ENCODE measurements at regions not wholly inside any gene's neighbourhood (a gene's known extent, or its start where the extent isn't known, plus 50 kb on each side); places are given as distances from the start of the nearest gene placed in this dataset.
"Not testable (repeated sequence)": the region's sequence is repeated elsewhere in the genome, so short reads cannot be mapped to it uniquely, and the experiment has no call there.

- Histone ChIP-seq H3K27ac (ENCODE audit: low read depth in 1 of 2, low read length in 2 of 2) (no peak overlapping the region), H3K4me3 (ENCODE audit: low read length) (no peak overlapping the region), H3K9me3 (ENCODE audit: control insufficient read depth in 1 of 2, insufficient read depth in 1 of 2, low read length in 2 of 2) (no peaks in the 10 kb centered on the region), H3K27me3 (ENCODE audit: control insufficient read depth in 1 of 2, insufficient read depth in 2 of 2, low read length in 2 of 2) (peaks cover 0 to 2% of the 10 kb centered on the region in 2 experiments), H3K4me1 (ENCODE audit: insufficient read depth, low read length) (no peaks in the 10 kb centered on the region), H3K36me3 (ENCODE audit: insufficient read depth, low read length) (no peaks in the 10 kb centered on the region)
- intact Hi-C loops (cut with DNase I, micrococcal nuclease) = no loop called here
- CTCF ChIA-PET = no interaction called here
- DNase-seq (no peak), ATAC-seq (ENCODE audit: poor library complexity) (no peak)
- Mint-ChIP-seq H3K27ac (no peak overlapping the region), H3K9me3 (peaks cover 3% of the 10 kb centered on the region), H3K27me3 (peaks cover 6% of the 10 kb centered on the region), H3K4me1 (ENCODE audit: low read depth) (no peaks in the 10 kb centered on the region), H3K4me3 (no peak overlapping the region), H3K36me3 (ENCODE audit: low read depth) (no peaks in the 10 kb centered on the region)
- POLR2A ChIA-PET = no interaction called here
- TF ChIP-seq, protein P1, sequence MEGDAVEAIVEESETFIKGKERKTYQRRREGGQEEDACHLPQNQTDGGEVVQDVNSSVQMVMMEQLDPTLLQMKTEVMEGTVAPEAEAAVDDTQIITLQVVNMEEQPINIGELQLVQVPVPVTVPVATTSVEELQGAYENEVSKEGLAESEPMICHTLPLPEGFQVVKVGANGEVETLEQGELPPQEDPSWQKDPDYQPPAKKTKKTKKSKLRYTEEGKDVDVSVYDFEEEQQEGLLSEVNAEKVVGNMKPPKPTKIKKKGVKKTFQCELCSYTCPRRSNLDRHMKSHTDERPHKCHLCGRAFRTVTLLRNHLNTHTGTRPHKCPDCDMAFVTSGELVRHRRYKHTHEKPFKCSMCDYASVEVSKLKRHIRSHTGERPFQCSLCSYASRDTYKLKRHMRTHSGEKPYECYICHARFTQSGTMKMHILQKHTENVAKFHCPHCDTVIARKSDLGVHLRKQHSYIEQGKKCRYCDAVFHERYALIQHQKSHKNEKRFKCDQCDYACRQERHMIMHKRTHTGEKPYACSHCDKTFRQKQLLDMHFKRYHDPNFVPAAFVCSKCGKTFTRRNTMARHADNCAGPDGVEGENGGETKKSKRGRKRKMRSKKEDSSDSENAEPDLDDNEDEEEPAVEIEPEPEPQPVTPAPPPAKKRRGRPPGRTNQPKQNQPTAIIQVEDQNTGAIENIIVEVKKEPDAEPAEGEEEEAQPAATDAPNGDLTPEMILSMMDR (IDR thresholded peaks at IDR 0.05) = no peak
Observed at GRCh38 chr5:68861099-68861498, 232.7 kb upstream of the SLC30A5 start.

- Histone ChIP-seq H3K9me3 (ENCODE audit: control insufficient read depth in 1 of 2, insufficient read depth in 1 of 2, low read length in 2 of 2) (no peaks in the 10 kb centered on the region), H3K4me1 (ENCODE audit: insufficient read depth, low read length) (no peaks in the 10 kb centered on the region), H3K36me3 (ENCODE audit: insufficient read depth, low read length) (no peaks in the 10 kb centered on the region), H3K27ac (ENCODE audit: low read depth in 1 of 2, low read length in 2 of 2) (no peak overlapping the region), H3K4me3 (ENCODE audit: low read length) (no peak overlapping the region), H3K27me3 (ENCODE audit: control insufficient read depth in 1 of 2, insufficient read depth in 2 of 2, low read length in 2 of 2) (peaks cover 0 to 2% of the 10 kb centered on the region in 2 experiments)
- intact Hi-C loops (cut with DNase I, micrococcal nuclease) = no loop called here
- ATAC-seq (ENCODE audit: poor library complexity) = no peak
- CTCF ChIA-PET = no interaction called here
- H3K36me3 Mint-ChIP-seq (ENCODE audit: low read depth) = no peaks in the 10 kb centered on the region
- no peak overlapping the region for H3K4me3 Mint-ChIP-seq
- DNase-seq = no peak
- POLR2A ChIA-PET = no interaction called here
- TF ChIP-seq, protein P1 (IDR thresholded peaks at IDR 0.05) = no peak
- H3K4me1 Mint-ChIP-seq (ENCODE audit: low read depth) = no peaks in the 10 kb centered on the region
- peaks cover 6% of the 10 kb centered on the region for H3K27me3 Mint-ChIP-seq
- H3K9me3 Mint-ChIP-seq = peaks cover 2% of the 10 kb centered on the region
- no peak overlapping the region for H3K27ac Mint-ChIP-seq
Observed at GRCh38 chr5:68862560-68862959, 231.3 kb upstream of the SLC30A5 start.

- H3K4me3 ChIP-seq (ENCODE audit: low read length); H3K4me1 ChIP-seq (ENCODE audit: insufficient read depth, low read length); H3K27ac Mint-ChIP-seq; H3K9me3 ChIP-seq (ENCODE audit: control insufficient read depth in 1 of 2, insufficient read depth in 1 of 2, low read length in 2 of 2); H3K27ac ChIP-seq (ENCODE audit: low read depth in 1 of 2, low read length in 2 of 2); POLR2A ChIA-PET; H3K27me3 Mint-ChIP-seq; H3K4me3 Mint-ChIP-seq; H3K9me3 Mint-ChIP-seq; H3K27me3 ChIP-seq (ENCODE audit: control insufficient read depth in 1 of 2, insufficient read depth in 2 of 2, low read length in 2 of 2); H3K36me3 ChIP-seq (ENCODE audit: insufficient read depth, low read length); intact Hi-C loops (cut with DNase I, micrococcal nuclease); DNase-seq; CTCF ChIA-PET; ATAC-seq (ENCODE audit: poor library complexity); H3K4me1 Mint-ChIP-seq (ENCODE audit: low read depth); H3K36me3 Mint-ChIP-seq (ENCODE audit: low read depth): not testable (repeated sequence)
Observed at GRCh38 chr5:68865192-68865591, 228.6 kb upstream of the SLC30A5 start.

GRCh38 chr5:68872088-68872839 lies 221.6 kb upstream of the SLC30A5 start:
- Mint-ChIP-seq H3K4me3 (no peak overlapping the region), H3K4me1 (ENCODE audit: low read depth) (peaks cover 21% of the 10 kb centered on the region), H3K27me3 (no peaks in the 10 kb centered on the region), H3K9me3 (no peaks in the 10 kb centered on the region), H3K36me3 (ENCODE audit: low read depth) (no peaks in the 10 kb centered on the region), H3K27ac (no peak overlapping the region)
- no peak for DNase-seq
- POLR2A ChIA-PET = no interaction called here
- no peaks in the 10 kb centered on the region for H3K9me3 ChIP-seq (ENCODE audit: control insufficient read depth in 1 of 2, insufficient read depth in 1 of 2, low read length in 2 of 2)
- CTCF ChIA-PET = no interaction called here
- no peaks in the 10 kb centered on the region for H3K27me3 ChIP-seq (ENCODE audit: control insufficient read depth in 1 of 2, insufficient read depth in 2 of 2, low read length in 2 of 2)
- no peak overlapping the region for H3K4me3 ChIP-seq (ENCODE audit: low read length)
- no peak overlapping the region for H3K27ac ChIP-seq (ENCODE audit: low read depth in 1 of 2, low read length in 2 of 2)
- intact Hi-C loops (cut with DNase I, micrococcal nuclease) = loop anchor here in 1 of 2 experiments (10.0 kb wide), 1 partner anchor 1627 kb away; no protein-coding TSS in a partner anchor
- no peaks in the 10 kb centered on the region for H3K36me3 ChIP-seq (ENCODE audit: insufficient read depth, low read length)
- H3K4me1 ChIP-seq (ENCODE audit: insufficient read depth, low read length) = peaks cover 8% of the 10 kb centered on the region
- TF ChIP-seq, protein P1 (IDR thresholded peaks at IDR 0.05) = no peak
- no peak for ATAC-seq (ENCODE audit: poor library complexity)

All from CD4-positive, alpha-beta T cell (primary cell).